GM12878 (cell line): ENCODE measurements at regions not wholly inside any gene's neighbourhood (a gene's known extent, or its start where the extent isn't known, plus 50 kb on each side); places are given as distances from the start of the nearest gene placed in this dataset.

Experiments used
- ATAC-seq: fragments of 200-7000 bp; cut with Tn5 transposase; 3 replicates; pipeline ENCODE4 v1.9.1; 2020; ENCODE audit warnings: mild to moderate bottlenecking, moderate library complexity
- BruUV-seq: library from RNA; stranded (reverse); fragments of 400-500 nt; replicated peaks from 2 replicates; lab custom pipeline; 2021; lab: Mats Ljungman, UMichigan
- CTCF ChIA-PET: fragments of 300-600 bp; sonication (Branson Sonifier 250); formaldehyde crosslinking; extraction: SDS; loops from one replicate; lab custom pipeline; 2021; ENCODE audit warnings: inconsistent platforms; lab: Yijun Ruan, JAX
- POLR2A ChIA-PET: fragments of 350-600 bp; formaldehyde crosslinking; extraction: SDS; loops from one replicate; lab custom pipeline; 2021; ENCODE audit warnings: inconsistent platforms; lab: Charles Lee
- RAD21 ChIA-PET: fragments of 300-600 bp; sonication (Branson Sonifier 250); formaldehyde crosslinking; loops from one replicate; lab custom pipeline; 2023; ENCODE audit warnings: antibody characterized with exemption; ENCODE audit not compliant: unreplicated experiment; lab: Charles Lee
- SMC1A ChIA-PET: fragments of 300-600 bp; sonication (Branson Sonifier 250); formaldehyde crosslinking; loops from one replicate; lab custom pipeline; 2023; ENCODE audit not compliant: unreplicated experiment, uncharacterized antibody; lab: Charles Lee
- DNase-seq: peaks from one replicate; pipeline ENCODE4 v3.0.0-alpha.2; 2011; ENCODE audit warnings: low read depth, low spot score
- FAIRE-seq: peaks from 3 replicates; lab custom pipeline; 2011; peaks lifted over from hg19 to GRCh38; lab: Jason Lieb, UNC
- H2AFZ ChIP-seq: 2 replicates; pipeline ENCODE4 v1.6.0; 2011; ENCODE audit warnings: low read depth, low read length, control low read depth; ENCODE audit not compliant: control insufficient read depth
- H3K27ac ChIP-seq: 2 replicates; pipeline ENCODE4 v1.5.1; 2011; ENCODE audit warnings: control low read depth; ENCODE audit not compliant: control insufficient read depth, insufficient read depth
- H3K27me3 ChIP-seq, 2 experiments: replicated peaks in 1 of 2; 2 replicates each; pipeline versions ENCODE4 v1.6.0 to v1.6.1; 2011; ENCODE audit warnings: low read length in 1 of 2; ENCODE audit not compliant: control insufficient read depth in 2 of 2, insufficient read depth in 2 of 2
- H3K36me3 ChIP-seq, 2 experiments: 2 replicates each; pipeline ENCODE4 v1.5.1; 2011; ENCODE audit warnings: low read length in 1 of 2; ENCODE audit not compliant: control insufficient read depth in 2 of 2, insufficient read depth in 2 of 2
- H3K4me1 ChIP-seq: 2 replicates; pipeline ENCODE4 v1.6.1; 2011; ENCODE audit warnings: mild to moderate bottlenecking, low read length, moderate library complexity, mixed read lengths; ENCODE audit not compliant: control insufficient read depth, insufficient read depth
- H3K4me2 ChIP-seq: 2 replicates; pipeline ENCODE4 v1.6.0; 2011; ENCODE audit warnings: control low read depth; ENCODE audit not compliant: control insufficient read depth, insufficient read depth
- H3K4me3 ChIP-seq: fragments of 200-600 bp; sonication (generic); 2 replicates; pipeline ENCODE4 v1.5.1; 2016
- H3K79me2 ChIP-seq: 2 replicates; pipeline ENCODE4 v1.6.0; 2011; ENCODE audit warnings: low read length; ENCODE audit not compliant: control insufficient read depth, insufficient read depth
- H3K9ac ChIP-seq: 2 replicates; pipeline ENCODE4 v1.8.0; 2011; ENCODE audit warnings: low read length, control low read depth, mixed read lengths; ENCODE audit not compliant: control insufficient read depth, insufficient read depth
- H3K9me3 ChIP-seq: replicated peaks from 3 replicates; pipeline ENCODE4 v1.5.1; 2011; ENCODE audit warnings: mild to moderate bottlenecking, low read length; ENCODE audit not compliant: control insufficient read depth, insufficient read depth
- H4K20me1 ChIP-seq: 2 replicates; pipeline ENCODE4 v1.6.0; 2011; ENCODE audit not compliant: control insufficient read depth, insufficient read depth
- BRCA1 ChIP-seq: IDR thresholded peaks from 2 replicates; pipeline ENCODE4 v1.6.1; 2011; ENCODE audit warnings: low read depth, low read length, improper control_type of control experiment
- HDAC6 ChIP-seq: fragments of 200-600 bp; sonication (generic); IDR thresholded peaks from one replicate; pipeline ENCODE4 v1.8.0; 2017; ENCODE audit warnings: antibody characterized with exemption; ENCODE audit not compliant: unreplicated experiment
- NFYB ChIP-seq: IDR thresholded peaks from 2 replicates; pipeline ENCODE4 v1.6.1; 2011; ENCODE audit warnings: low read depth, mild to moderate bottlenecking, low read length, improper control_type of control experiment, moderate library complexity; ENCODE audit not compliant: insufficient read depth
- POLR2A ChIP-seq: IDR thresholded peaks from 2 replicates; pipeline ENCODE4 v1.6.1; 2011; ENCODE audit warnings: low read depth, mild to moderate bottlenecking, low read length
- SIX5 ChIP-seq: IDR thresholded peaks from 2 replicates; pipeline ENCODE4 v1.6.1; 2011; ENCODE audit warnings: mild to moderate bottlenecking, low read depth, low read length, moderate library complexity; ENCODE audit not compliant: severe bottlenecking
- SMAD1 ChIP-seq: fragments of 450-650 bp; IDR thresholded peaks from 2 replicates; pipeline ENCODE4 v1.6.1; 2018; ENCODE audit warnings: mild to moderate bottlenecking, low read depth; ENCODE audit not compliant: partially characterized antibody
- SUPT20H ChIP-seq: IDR thresholded peaks from 2 replicates; pipeline ENCODE4 v1.6.1; 2011; ENCODE audit warnings: low read depth, mild to moderate bottlenecking, low read length, moderate library complexity, borderline replicate concordance; ENCODE audit not compliant: control insufficient read depth
- TCF12 ChIP-seq: IDR thresholded peaks from 2 replicates; pipeline ENCODE4 v1.6.1; 2011; ENCODE audit warnings: low read depth, mild to moderate bottlenecking, low read length
- TCF3 ChIP-seq: IDR thresholded peaks from 2 replicates; pipeline ENCODE4 v1.6.1; 2012; ENCODE audit warnings: low read depth, mild to moderate bottlenecking, low read length, borderline replicate concordance; ENCODE audit not compliant: insufficient read depth
- TCF7 ChIP-seq: IDR thresholded peaks from 2 replicates; pipeline ENCODE4 v1.6.1; 2014; ENCODE audit warnings: antibody characterized with exemption, borderline replicate concordance
- WGBS: methylation state at CpG from one replicate; pipeline ENCODE4 v1.1.6; 2016; ENCODE audit warnings: low lambda C conversion rate; ENCODE audit not compliant: insufficient replicate concordance, insufficient coverage; ENCODE audit errors: missing lambda C conversion rate; 5-methylcytosine and 5-hydroxymethylcytosine counted together
- in situ Hi-C: fragments of 300-500 bp; cut with MboI; formaldehyde crosslinking; loops from 9 replicates; pipeline ENCODE4 v1.14.3; 2018; ENCODE audit warnings: mixed read lengths
- intact Hi-C: fragments of 100-400 bp; cut with micrococcal nuclease; formaldehyde crosslinking; loops from one replicate; pipeline ENCODE4 v1.14.2; 2022; ENCODE audit not compliant: unreplicated experiment
- TF ChIP-seq, protein P1 (sequence below): fragments of 450-650 bp; formaldehyde crosslinking; IDR thresholded peaks from 2 replicates; pipeline ENCODE4 v1.5.0; 2022; ENCODE audit warnings: mild to moderate bottlenecking, missing genetic modification characterization
- TF ChIP-seq, protein P2 (sequence below): fragments of 450-650 bp; formaldehyde crosslinking; IDR thresholded peaks from 2 replicates; pipeline ENCODE4 v1.4.0; 2022; ENCODE audit warnings: mild to moderate bottlenecking, moderate library complexity

DNA sequence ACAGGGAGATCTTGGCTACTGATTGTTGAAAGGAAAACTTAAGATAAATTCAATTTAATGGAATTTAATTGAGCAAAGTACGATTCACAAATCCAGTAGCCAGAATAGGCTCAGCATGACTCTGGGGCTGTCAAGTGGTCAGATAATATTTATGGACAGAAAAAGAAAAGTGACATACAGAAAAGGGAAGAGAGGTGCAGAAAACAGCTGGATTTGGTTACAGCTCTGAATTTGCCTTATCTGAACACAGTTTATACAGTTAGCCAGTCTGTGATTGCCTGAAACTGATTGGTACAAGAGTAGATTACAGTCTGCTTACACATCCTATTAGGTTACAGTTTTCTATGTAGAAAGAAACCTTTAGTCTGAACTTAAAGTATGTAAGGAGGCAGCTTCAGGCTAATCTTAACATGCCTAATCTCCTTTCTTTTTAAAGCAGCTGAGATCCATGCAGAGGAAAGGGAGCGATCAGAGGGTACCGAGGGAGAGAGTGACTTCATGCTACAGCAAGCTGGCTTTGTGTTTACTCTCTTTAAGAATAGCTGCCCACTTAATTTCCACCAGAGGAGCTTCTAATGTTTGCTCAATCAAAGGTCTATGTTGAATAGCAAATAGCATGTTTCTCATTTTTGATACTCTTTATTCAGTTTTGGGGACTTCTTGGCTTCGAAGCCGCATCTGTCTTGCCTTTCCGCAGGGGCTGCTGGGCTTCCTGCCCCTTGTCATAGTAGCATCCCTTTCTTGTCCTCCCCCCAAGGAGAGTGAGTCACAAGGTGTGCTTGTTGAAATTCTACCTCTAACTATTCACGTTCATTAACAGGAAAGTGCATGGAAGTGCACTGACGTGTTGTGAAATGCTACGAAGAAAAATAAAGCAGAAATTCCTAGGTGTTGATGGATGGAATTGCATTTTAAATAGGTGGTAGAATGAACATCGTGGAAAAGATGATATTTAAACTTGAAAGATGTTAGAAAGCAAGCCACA is 761.2 kb downstream of the TAF11L14 start (continued):
- TF ChIP-seq, protein P1, sequence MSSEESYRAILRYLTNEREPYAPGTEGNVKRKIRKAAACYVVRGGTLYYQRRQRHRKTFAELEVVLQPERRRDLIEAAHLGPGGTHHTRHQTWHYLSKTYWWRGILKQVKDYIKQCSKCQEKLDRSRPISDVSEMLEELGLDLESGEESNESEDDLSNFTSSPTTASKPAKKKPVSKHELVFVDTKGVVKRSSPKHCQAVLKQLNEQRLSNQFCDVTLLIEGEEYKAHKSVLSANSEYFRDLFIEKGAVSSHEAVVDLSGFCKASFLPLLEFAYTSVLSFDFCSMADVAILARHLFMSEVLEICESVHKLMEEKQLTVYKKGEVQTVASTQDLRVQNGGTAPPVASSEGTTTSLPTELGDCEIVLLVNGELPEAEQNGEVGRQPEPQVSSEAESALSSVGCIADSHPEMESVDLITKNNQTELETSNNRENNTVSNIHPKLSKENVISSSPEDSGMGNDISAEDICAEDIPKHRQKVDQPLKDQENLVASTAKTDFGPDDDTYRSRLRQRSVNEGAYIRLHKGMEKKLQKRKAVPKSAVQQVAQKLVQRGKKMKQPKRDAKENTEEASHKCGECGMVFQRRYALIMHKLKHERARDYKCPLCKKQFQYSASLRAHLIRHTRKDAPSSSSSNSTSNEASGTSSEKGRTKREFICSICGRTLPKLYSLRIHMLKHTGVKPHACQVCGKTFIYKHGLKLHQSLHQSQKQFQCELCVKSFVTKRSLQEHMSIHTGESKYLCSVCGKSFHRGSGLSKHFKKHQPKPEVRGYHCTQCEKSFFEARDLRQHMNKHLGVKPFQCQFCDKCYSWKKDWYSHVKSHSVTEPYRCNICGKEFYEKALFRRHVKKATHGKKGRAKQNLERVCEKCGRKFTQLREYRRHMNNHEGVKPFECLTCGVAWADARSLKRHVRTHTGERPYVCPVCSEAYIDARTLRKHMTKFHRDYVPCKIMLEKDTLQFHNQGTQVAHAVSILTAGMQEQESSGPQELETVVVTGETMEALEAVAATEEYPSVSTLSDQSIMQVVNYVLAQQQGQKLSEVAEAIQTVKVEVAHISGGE = no peak
- no peak for TF ChIP-seq BRCA1
- no peak for TF ChIP-seq SIX5

DNA sequence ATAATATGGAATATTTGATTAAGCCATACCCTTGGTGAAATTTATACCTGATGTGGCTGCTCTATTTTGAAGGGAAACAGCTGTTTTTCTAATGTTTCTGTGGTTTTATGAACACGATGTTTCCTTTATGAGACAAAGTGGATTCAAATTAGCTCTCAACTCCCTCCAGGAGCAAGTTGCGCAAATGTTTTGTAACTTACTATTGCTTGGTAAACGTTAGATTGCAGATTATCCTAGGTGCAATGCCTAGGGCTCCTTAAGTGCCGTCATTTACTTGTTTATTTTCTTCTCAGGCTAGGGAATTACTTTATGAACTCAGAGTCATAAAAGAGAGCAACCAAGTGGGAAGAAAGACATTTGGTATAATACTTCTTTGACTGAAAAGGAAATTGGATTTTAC is 763.1 kb downstream of the TAF11L14 start:
- no peak for ATAC-seq
- RAD21 ChIA-PET = no interaction called here
- BruUV-seq = no TSS peak
- TF ChIP-seq NFYB (no peak), SMAD1 (no peak), POLR2A (no peak), HDAC6 (no peak), TCF12 (no peak), TCF7 (no peak), SUPT20H (no peak), TCF3 (no peak)
- TF ChIP-seq, protein P2, sequence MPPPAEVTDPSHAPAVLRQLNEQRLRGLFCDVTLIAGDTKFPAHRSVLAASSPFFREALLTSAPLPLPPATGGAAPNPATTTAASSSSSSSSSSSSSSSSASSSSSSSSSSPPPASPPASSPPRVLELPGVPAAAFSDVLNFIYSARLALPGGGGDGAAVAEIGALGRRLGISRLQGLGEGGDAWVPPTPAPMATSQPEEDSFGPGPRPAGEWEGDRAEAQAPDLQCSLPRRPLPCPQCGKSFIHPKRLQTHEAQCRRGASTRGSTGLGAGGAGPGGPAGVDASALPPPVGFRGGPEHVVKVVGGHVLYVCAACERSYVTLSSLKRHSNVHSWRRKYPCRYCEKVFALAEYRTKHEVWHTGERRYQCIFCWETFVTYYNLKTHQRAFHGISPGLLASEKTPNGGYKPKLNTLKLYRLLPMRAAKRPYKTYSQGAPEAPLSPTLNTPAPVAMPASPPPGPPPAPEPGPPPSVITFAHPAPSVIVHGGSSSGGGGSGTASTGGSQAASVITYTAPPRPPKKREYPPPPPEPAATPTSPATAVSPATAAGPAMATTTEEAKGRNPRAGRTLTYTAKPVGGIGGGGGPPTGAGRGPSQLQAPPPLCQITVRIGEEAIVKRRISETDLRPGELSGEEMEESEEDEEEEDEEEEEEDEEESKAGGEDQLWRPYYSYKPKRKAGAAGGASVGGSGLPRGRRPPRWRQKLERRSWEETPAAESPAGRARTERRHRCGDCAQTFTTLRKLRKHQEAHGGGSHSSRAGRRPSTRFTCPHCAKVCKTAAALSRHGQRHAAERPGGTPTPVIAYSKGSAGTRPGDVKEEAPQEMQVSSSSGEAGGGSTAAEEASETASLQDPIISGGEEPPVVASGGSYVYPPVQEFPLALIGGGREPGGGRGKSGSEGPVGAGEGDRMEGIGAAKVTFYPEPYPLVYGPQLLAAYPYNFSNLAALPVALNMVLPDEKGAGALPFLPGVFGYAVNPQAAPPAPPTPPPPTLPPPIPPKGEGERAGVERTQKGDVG = no peak

More for the DNA sequence above, 763.1 kb downstream of the TAF11L14 start:
- no peaks in the 10 kb centered on the region for H3K79me2 ChIP-seq
- H2AFZ ChIP-seq = no peak overlapping the region
- no peak for FAIRE-seq
- intact Hi-C loops (no loop called here), in situ Hi-C loops (loop anchor here (10.0 kb wide), 1 partner anchor 307 kb away; no protein-coding TSS in a partner anchor)
- H3K9me3 ChIP-seq = no peaks in the 10 kb centered on the region
- H3K9ac ChIP-seq = no peak overlapping the region
- WGBS = 20% methylated on average over 4 of the region's 4 CpGs
- ChIA-PET SMC1A (no interaction called here), POLR2A (no interaction called here), CTCF (no interaction called here)
- H3K27ac ChIP-seq = no peak overlapping the region
- DNase-seq = no peak
- no peaks in the 10 kb centered on the region for H4K20me1 ChIP-seq
- H3K4me1 ChIP-seq = no peaks in the 10 kb centered on the region
- H3K4me3 ChIP-seq = no peak overlapping the region
- H3K27me3 ChIP-seq = no peaks in the 10 kb centered on the region
- H3K36me3 ChIP-seq = no peaks in the 10 kb centered on the region
- no peak overlapping the region for H3K4me2 ChIP-seq
